Panc1 (cell line): ENCODE measurements at regions not wholly inside any gene's neighbourhood (a gene's known extent, or its start where the extent isn't known, plus 50 kb on each side); places are given as distances from the start of the nearest gene placed in this dataset.

Experiments used
- ATAC-seq: fragments of 200-7000 bp; cut with Tn5 transposase; 2 replicates; pipeline ENCODE4 v1.9.1; 2020; ENCODE audit warnings: mild to moderate bottlenecking, moderate library complexity
- BruUV-seq: library from RNA; stranded (reverse); fragments of 400-500 nt; replicated peaks from 2 replicates; lab custom pipeline; 2021; lab: Mats Ljungman, UMichigan
- CTCF ChIA-PET: fragments of 300-600 bp; sonication (Branson Sonifier 250); formaldehyde crosslinking; loops from one replicate; lab custom pipeline; 2022; ENCODE audit warnings: antibody characterized with exemption; lab: Charles Lee
- POLR2A ChIA-PET: fragments of 300-600 bp; sonication (Branson Sonifier 250); formaldehyde crosslinking; loops from one replicate; lab custom pipeline; 2022; ENCODE audit warnings: antibody characterized with exemption; lab: Charles Lee
- DNase-seq: peaks from one replicate; pipeline ENCODE4 v3.0.0-alpha.2; 2010; ENCODE audit warnings: low read depth, low spot score
- H3K27ac ChIP-seq: 2 replicates; pipeline ENCODE4 v1.5.1; 2011; ENCODE audit warnings: mild to moderate bottlenecking, low read length, inconsistent platforms
- H3K27me3 ChIP-seq: fragments of 200-500 bp; sonication (Bioruptor generic); 2 replicates; pipeline ENCODE4 v1.6.0; 2014; ENCODE audit warnings: low read length, inconsistent platforms; ENCODE audit not compliant: control insufficient read depth, insufficient read depth
- H3K36me3 ChIP-seq: fragments of 200-500 bp; sonication (Bioruptor generic); 2 replicates; pipeline ENCODE4 v1.5.1; 2014; ENCODE audit warnings: inconsistent platforms, mild to moderate bottlenecking, low read length, moderate library complexity; ENCODE audit not compliant: control insufficient read depth, insufficient read depth
- H3K4me1 ChIP-seq: 2 replicates; pipeline ENCODE4 v1.5.1; 2011; ENCODE audit warnings: inconsistent platforms, mild to moderate bottlenecking, low read length, moderate library complexity; ENCODE audit not compliant: control insufficient read depth, insufficient read depth
- H3K4me3 ChIP-seq, 2 experiments: 2 replicates each; pipeline ENCODE4 v1.5.1; 2011 to 2012; ENCODE audit warnings: low read depth in 2 of 2, low read length in 2 of 2, mild to moderate bottlenecking in 2 of 2, inconsistent platforms in 1 of 2, moderate library complexity in 1 of 2
- H3K9me3 ChIP-seq: fragments of 200-500 bp; sonication (Bioruptor generic); 2 replicates; pipeline ENCODE4 v1.5.1; 2014; ENCODE audit warnings: low read depth, mild to moderate bottlenecking, inconsistent platforms, low read length, moderate library complexity; ENCODE audit not compliant: control insufficient read depth, insufficient read depth
- POLR2AphosphoS5 ChIP-seq: IDR thresholded peaks from 2 replicates; pipeline ENCODE4 v1.6.1; 2012; ENCODE audit warnings: mild to moderate bottlenecking, low read depth, low read length, moderate library complexity
- SIN3A ChIP-seq: IDR thresholded peaks from 2 replicates; pipeline ENCODE4 v1.6.1; 2012; ENCODE audit warnings: low read depth, mild to moderate bottlenecking, low read length, moderate library complexity, borderline replicate concordance; ENCODE audit not compliant: insufficient read depth
- TCF7L2 ChIP-seq: IDR thresholded peaks from 2 replicates; pipeline ENCODE4 v1.6.1; 2011; ENCODE audit warnings: mild to moderate bottlenecking, low read depth, low read length, inconsistent platforms
- in situ Hi-C: cut with HindIII; loops from 2 replicates; pipeline ENCODE4 v1.10.0; 2016; ENCODE audit warnings: low sequenced_read_pairs, low pct_unique_long_range_greater_than_20kb
- intact Hi-C: fragments of 100-400 bp; cut with micrococcal nuclease; formaldehyde crosslinking; loops from one replicate; pipeline ENCODE4 v1.10.0; 2022; ENCODE audit not compliant: unreplicated experiment
- TF ChIP-seq, protein P1 (sequence below): fragments of 450-650 bp; IDR thresholded peaks from 2 replicates; pipeline ENCODE4 v1.5.1; 2017; ENCODE audit warnings: mild to moderate bottlenecking
- TF ChIP-seq, protein P2 (sequence below), 2 experiments: IDR thresholded peaks; 2 replicates each; pipeline ENCODE4 v1.6.1; 2011 to 2012; ENCODE audit warnings: low read depth in 2 of 2, control low read depth in 1 of 2, low read length in 1 of 2, mild to moderate bottlenecking in 1 of 2, moderate library complexity in 1 of 2; ENCODE audit not compliant: insufficient read depth in 1 of 2

DNA sequence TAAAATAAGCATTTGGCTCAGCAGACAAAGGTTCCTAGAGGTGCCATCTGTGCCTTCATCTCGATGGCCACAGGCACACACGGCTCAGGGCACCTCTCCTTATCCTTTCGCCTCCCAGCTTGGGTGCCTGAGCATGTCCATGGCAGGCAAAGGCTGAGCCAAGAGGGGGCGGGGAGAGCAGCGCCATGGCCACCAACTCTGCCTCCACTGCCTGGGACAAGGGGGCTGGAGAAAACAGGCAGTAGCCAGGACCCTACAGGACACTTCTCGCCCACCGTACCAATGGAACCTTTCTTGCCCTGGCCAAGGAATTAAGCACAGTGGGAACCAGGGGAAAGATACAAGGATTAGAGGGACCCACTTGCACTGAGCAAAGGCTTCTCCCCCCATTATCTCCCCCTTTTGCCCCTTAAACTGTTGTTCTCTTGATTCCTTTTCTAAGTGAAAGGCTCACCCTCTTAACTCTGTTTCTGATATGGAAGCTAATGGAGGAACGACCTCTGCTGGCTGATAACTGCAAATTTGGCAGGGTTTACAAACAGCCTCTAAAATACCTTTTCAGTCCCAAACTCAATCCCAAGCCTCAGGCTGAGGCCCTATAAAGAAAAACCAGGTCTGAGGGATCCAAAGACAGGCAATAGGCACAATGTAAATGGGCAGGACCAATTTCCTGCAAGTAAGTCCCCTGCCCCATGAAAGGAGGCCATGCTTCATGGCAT lies 335.2 kb downstream of the ADAM29 start:
- no TSS peak for BruUV-seq
- ChIA-PET POLR2A (no interaction called here), CTCF (no interaction called here)
- Histone ChIP-seq H3K4me3 (no peak overlapping the region), H3K27ac (no peak overlapping the region), H3K36me3 (no peaks in the 10 kb centered on the region), H3K27me3 (no peaks in the 10 kb centered on the region), H3K9me3 (no peaks in the 10 kb centered on the region), H3K4me1 (no peaks in the 10 kb centered on the region)
- intact Hi-C loops (no loop called here), in situ Hi-C loops (no loop called here)
- ATAC-seq = no peak
- no peak for TF ChIP-seq SIN3A
- TF ChIP-seq, protein P1, sequence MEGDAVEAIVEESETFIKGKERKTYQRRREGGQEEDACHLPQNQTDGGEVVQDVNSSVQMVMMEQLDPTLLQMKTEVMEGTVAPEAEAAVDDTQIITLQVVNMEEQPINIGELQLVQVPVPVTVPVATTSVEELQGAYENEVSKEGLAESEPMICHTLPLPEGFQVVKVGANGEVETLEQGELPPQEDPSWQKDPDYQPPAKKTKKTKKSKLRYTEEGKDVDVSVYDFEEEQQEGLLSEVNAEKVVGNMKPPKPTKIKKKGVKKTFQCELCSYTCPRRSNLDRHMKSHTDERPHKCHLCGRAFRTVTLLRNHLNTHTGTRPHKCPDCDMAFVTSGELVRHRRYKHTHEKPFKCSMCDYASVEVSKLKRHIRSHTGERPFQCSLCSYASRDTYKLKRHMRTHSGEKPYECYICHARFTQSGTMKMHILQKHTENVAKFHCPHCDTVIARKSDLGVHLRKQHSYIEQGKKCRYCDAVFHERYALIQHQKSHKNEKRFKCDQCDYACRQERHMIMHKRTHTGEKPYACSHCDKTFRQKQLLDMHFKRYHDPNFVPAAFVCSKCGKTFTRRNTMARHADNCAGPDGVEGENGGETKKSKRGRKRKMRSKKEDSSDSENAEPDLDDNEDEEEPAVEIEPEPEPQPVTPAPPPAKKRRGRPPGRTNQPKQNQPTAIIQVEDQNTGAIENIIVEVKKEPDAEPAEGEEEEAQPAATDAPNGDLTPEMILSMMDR = no peak
- TF ChIP-seq, protein P2, sequence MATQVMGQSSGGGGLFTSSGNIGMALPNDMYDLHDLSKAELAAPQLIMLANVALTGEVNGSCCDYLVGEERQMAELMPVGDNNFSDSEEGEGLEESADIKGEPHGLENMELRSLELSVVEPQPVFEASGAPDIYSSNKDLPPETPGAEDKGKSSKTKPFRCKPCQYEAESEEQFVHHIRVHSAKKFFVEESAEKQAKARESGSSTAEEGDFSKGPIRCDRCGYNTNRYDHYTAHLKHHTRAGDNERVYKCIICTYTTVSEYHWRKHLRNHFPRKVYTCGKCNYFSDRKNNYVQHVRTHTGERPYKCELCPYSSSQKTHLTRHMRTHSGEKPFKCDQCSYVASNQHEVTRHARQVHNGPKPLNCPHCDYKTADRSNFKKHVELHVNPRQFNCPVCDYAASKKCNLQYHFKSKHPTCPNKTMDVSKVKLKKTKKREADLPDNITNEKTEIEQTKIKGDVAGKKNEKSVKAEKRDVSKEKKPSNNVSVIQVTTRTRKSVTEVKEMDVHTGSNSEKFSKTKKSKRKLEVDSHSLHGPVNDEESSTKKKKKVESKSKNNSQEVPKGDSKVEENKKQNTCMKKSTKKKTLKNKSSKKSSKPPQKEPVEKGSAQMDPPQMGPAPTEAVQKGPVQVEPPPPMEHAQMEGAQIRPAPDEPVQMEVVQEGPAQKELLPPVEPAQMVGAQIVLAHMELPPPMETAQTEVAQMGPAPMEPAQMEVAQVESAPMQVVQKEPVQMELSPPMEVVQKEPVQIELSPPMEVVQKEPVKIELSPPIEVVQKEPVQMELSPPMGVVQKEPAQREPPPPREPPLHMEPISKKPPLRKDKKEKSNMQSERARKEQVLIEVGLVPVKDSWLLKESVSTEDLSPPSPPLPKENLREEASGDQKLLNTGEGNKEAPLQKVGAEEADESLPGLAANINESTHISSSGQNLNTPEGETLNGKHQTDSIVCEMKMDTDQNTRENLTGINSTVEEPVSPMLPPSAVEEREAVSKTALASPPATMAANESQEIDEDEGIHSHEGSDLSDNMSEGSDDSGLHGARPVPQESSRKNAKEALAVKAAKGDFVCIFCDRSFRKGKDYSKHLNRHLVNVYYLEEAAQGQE (IDR thresholded peaks at IDR 0.05; ENCODE audit: insufficient read depth in 1 of 2, low read depth in 2 of 2, low read length in 1 of 2) = no peak
- no peak for TF ChIP-seq POLR2AphosphoS5
- no peak for TF ChIP-seq TCF7L2
- no peak for DNase-seq

DNA sequence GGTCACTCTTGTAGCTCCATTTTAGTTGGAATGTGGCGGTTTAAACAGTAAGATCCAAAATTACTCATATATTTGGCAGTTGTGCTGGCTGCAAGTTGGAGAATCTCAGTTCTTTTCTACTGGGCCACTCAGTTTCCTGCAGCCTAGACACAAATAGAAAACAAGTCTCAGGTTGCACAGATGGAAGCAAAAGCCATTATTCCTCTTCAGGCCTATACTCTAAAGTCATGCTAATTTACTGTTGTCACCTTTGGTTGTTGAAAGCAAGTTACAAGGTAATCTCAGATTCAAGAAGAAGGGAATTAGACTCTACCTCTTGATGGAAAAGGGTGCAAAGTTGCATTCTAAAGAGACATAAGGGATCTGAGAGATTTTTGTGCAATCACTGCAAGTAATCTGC lies 345.4 kb downstream of the ADAM29 start:
- CTCF ChIA-PET = no interaction called here
- no peak for ATAC-seq

More for the DNA sequence above, 345.4 kb downstream of the ADAM29 start:
- Histone ChIP-seq H3K9me3 (no peaks in the 10 kb centered on the region), H3K4me1 (no peaks in the 10 kb centered on the region), H3K4me3 (no peak overlapping the region), H3K27me3 (no peaks in the 10 kb centered on the region), H3K27ac (no peak overlapping the region), H3K36me3 (no peaks in the 10 kb centered on the region)
- no peak for TF ChIP-seq SIN3A
- TF ChIP-seq TCF7L2 = no peak
- TF ChIP-seq, protein P1 = no peak
- TF ChIP-seq, protein P2 (IDR thresholded peaks at IDR 0.05; ENCODE audit: insufficient read depth in 1 of 2, low read depth in 2 of 2, low read length in 1 of 2) = no peak
- no peak for TF ChIP-seq POLR2AphosphoS5
- intact Hi-C loops (no loop called here), in situ Hi-C loops (no loop called here)
- no TSS peak for BruUV-seq
- POLR2A ChIA-PET = no interaction called here
- DNase-seq = no peak
